B cell (primary cell): ENCODE measurements at regions not wholly inside any gene's neighbourhood (a gene's known extent, or its start where the extent isn't known, plus 50 kb on each side); places are given as distances from the start of the nearest gene placed in this dataset.

Experiments used
- ATAC-seq: fragments of 200-7000 bp; cut with Tn5 transposase; one replicate; pipeline ENCODE4 v1.10.0; 2021; ENCODE audit warnings: low read depth, mild to moderate bottlenecking, moderate number of reproducible peaks, moderate library complexity
- CTCF ChIA-PET: fragments of 350-600 bp; sonication (Branson Sonifier 250); formaldehyde crosslinking; loops from one replicate; lab custom pipeline; 2021; ENCODE audit warnings: antibody characterized with exemption, inconsistent platforms; lab: Charles Lee
- POLR2A ChIA-PET: fragments of 350-600 bp; sonication (Branson Sonifier 250); formaldehyde crosslinking; loops from one replicate; lab custom pipeline; 2021; ENCODE audit warnings: antibody characterized with exemption; lab: Charles Lee
- DNase-seq: peaks from one replicate; pipeline ENCODE4 v3.0.0; 2013
- H2AFZ ChIP-seq: 2 replicates; pipeline ENCODE4 v1.6.1; 2012; ENCODE audit warnings: mild to moderate bottlenecking, low read depth, low read length; ENCODE audit not compliant: insufficient read depth, poor library complexity, severe bottlenecking
- H3K27ac ChIP-seq, 2 donors: 1 replicate in 1 of 2; 2 replicates in 1 of 2; pipeline ENCODE4 v1.5.1; 2012 to 2013; ENCODE audit warnings: low read length in 2 of 2, mild to moderate bottlenecking in 2 of 2, moderate library complexity in 1 of 2
- H3K27me3 ChIP-seq, 4 experiments: fragments of 200-600 bp in 1 of 4; sonication (generic) in 1 of 4; replicated peaks in 1 of 4; 1 replicate in 2 of 4; 2 replicates in 2 of 4; pipeline versions ENCODE4 v1.6.1 to v1.7.0; 2013 to 2016; ENCODE audit warnings: low read length in 3 of 4, mild to moderate bottlenecking in 2 of 4, mixed read lengths in 1 of 4, moderate library complexity in 1 of 4; ENCODE audit not compliant: insufficient read depth in 4 of 4, control insufficient read depth in 3 of 4; ENCODE audit errors: control extremely low read depth in 1 of 4
- H3K36me3 ChIP-seq, 2 experiments: replicated peaks in 1 of 2; 1 replicate in 1 of 2; 2 replicates in 1 of 2; pipeline versions ENCODE4 v1.6.1 to v1.7.1; 2013; ENCODE audit warnings: low read length in 1 of 2; ENCODE audit not compliant: insufficient read depth in 2 of 2, control insufficient read depth in 1 of 2; ENCODE audit errors: control extremely low read depth in 1 of 2, extremely low read depth in 1 of 2
- H3K4me1 ChIP-seq, 2 donors: fragments of 200-600 bp in 1 of 2; sonication (generic) in 1 of 2; 1 replicate in 1 of 2; 2 replicates in 1 of 2; pipeline versions ENCODE4 v1.5.1 to v1.6.1; 2013 to 2017; ENCODE audit warnings: low read length in 2 of 2; ENCODE audit not compliant: control insufficient read depth in 2 of 2, insufficient read depth in 2 of 2
- H3K4me2 ChIP-seq: replicated peaks from 2 replicates; pipeline ENCODE3; 2012; ENCODE audit warnings: mild to moderate bottlenecking, low read depth, low read length; ENCODE audit not compliant: poor library complexity, severe bottlenecking
- H3K4me3 ChIP-seq, 5 experiments: fragments of 200-600 bp in 1 of 5; sonication (generic) in 1 of 5; 1 replicate in 3 of 5; 2 replicates in 2 of 5; pipeline versions ENCODE4 v1.5.1 to v1.7.0; 2011 to 2016; ENCODE audit warnings: low read length in 4 of 5, mild to moderate bottlenecking in 4 of 5, low read depth in 2 of 5, control low read depth in 1 of 5, moderate library complexity in 1 of 5; ENCODE audit not compliant: insufficient read depth in 1 of 5; ENCODE audit errors: control extremely low read depth in 1 of 5, extremely low read depth in 1 of 5
- H3K79me2 ChIP-seq: fragments of 200-600 bp; sonication (generic); one replicate; pipeline ENCODE4 v1.6.0; 2016; ENCODE audit warnings: low read length; ENCODE audit not compliant: control insufficient read depth, insufficient read depth
- H3K9ac ChIP-seq: fragments of 200-600 bp; sonication (generic); 2 replicates; pipeline ENCODE4 v1.6.1; 2017; ENCODE audit warnings: mild to moderate bottlenecking, low read length, moderate library complexity
- H3K9me3 ChIP-seq, 3 donors: one replicate each; pipeline versions ENCODE4 v1.6.1 to v1.7.1; 2013; ENCODE audit warnings: low read length in 2 of 3; ENCODE audit not compliant: control insufficient read depth in 2 of 3, insufficient read depth in 1 of 3; ENCODE audit errors: control extremely low read depth in 1 of 3
- H4K20me1 ChIP-seq: 2 replicates; pipeline ENCODE4 v1.6.0; 2012; ENCODE audit warnings: mild to moderate bottlenecking, low read length; ENCODE audit not compliant: insufficient read depth, control insufficient read depth, poor library complexity, severe bottlenecking
- H3K27ac Mint-ChIP-seq: one replicate; pipeline ENCODE4 v1.8.0; 2021; ENCODE audit warnings: mixed read lengths
- H3K27me3 Mint-ChIP-seq: one replicate; pipeline ENCODE4 v1.8.0; 2021; ENCODE audit warnings: mixed read lengths
- H3K4me1 Mint-ChIP-seq: one replicate; pipeline ENCODE4 v1.8.0; 2021; ENCODE audit warnings: mixed read lengths
- H3K4me3 Mint-ChIP-seq: one replicate; pipeline ENCODE4 v1.8.0; 2021; ENCODE audit warnings: mixed read lengths
- H3K9me3 Mint-ChIP-seq: one replicate; pipeline ENCODE4 v1.8.0; 2022; ENCODE audit warnings: mixed read lengths; ENCODE audit not compliant: insufficient read depth
- EZH2 ChIP-seq: IDR thresholded peaks from 2 replicates; pipeline ENCODE4 v1.6.1; 2012; ENCODE audit warnings: borderline replicate concordance, low read depth, mild to moderate bottlenecking, moderate library complexity, low read length; ENCODE audit not compliant: insufficient read depth, poor library complexity, severe bottlenecking
- WGBS: methylation state at CpG from one replicate; pipeline ENCODE4 v1.1.5; 2013; ENCODE audit warnings: missing lambda C conversion rate; ENCODE audit not compliant: insufficient coverage; 5-methylcytosine and 5-hydroxymethylcytosine counted together
- intact Hi-C: fragments of 100-400 bp; cut with micrococcal nuclease; formaldehyde crosslinking; loops from one replicate; pipeline ENCODE4 v1.10.0; 2022
- TF ChIP-seq, protein P1 (sequence below): fragments of 200-600 bp; IDR thresholded peaks from one replicate; pipeline ENCODE4 v1.8.0; 2022; ENCODE audit warnings: antibody characterized with exemption, mild to moderate bottlenecking

DNA sequence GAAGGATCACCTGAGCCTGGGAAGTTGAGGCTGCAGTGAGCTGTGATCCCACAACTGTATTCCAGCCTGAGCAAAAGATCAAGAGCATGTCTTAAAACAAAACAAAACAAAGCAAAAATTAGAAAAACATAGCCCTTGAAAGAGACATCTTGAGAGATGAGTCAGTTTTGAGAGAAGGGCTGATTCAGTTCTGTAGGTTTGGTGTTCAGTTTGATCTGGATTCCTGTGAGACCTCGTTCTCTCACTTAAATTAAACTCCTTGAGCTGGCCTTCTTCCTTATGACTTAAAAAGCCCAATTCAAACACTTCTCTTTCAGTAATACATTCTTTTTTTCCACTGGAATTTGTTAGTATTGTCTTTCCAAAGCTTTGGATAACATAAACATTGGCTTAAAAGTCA lies 164.2 kb downstream of the NRIP1 start:
- no peak for ATAC-seq
- Histone ChIP-seq H3K9ac (no peak overlapping the region), H3K9me3 (no peaks in the 10 kb centered on the region), H4K20me1 (no peaks in the 10 kb centered on the region), H3K4me1 (peaks cover 9 to 15% of the 10 kb centered on the region in 2 donors), H3K4me2 (no peak overlapping the region), H3K4me3 (no peak overlapping the region), H3K27ac (no peak overlapping the region), H3K79me2 (no peaks in the 10 kb centered on the region), H2AFZ (no peak overlapping the region), H3K27me3 (no peaks in the 10 kb centered on the region), H3K36me3 (no peaks in the 10 kb centered on the region)
- H3K27me3 Mint-ChIP-seq = no peaks in the 10 kb centered on the region
- TF ChIP-seq, protein P1, sequence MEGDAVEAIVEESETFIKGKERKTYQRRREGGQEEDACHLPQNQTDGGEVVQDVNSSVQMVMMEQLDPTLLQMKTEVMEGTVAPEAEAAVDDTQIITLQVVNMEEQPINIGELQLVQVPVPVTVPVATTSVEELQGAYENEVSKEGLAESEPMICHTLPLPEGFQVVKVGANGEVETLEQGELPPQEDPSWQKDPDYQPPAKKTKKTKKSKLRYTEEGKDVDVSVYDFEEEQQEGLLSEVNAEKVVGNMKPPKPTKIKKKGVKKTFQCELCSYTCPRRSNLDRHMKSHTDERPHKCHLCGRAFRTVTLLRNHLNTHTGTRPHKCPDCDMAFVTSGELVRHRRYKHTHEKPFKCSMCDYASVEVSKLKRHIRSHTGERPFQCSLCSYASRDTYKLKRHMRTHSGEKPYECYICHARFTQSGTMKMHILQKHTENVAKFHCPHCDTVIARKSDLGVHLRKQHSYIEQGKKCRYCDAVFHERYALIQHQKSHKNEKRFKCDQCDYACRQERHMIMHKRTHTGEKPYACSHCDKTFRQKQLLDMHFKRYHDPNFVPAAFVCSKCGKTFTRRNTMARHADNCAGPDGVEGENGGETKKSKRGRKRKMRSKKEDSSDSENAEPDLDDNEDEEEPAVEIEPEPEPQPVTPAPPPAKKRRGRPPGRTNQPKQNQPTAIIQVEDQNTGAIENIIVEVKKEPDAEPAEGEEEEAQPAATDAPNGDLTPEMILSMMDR = no peak
- no peak for TF ChIP-seq EZH2
- no peak overlapping the region for H3K4me3 Mint-ChIP-seq
- POLR2A ChIA-PET = no interaction called here
- H3K4me1 Mint-ChIP-seq = peaks cover 26% of the 10 kb centered on the region
- peak overlapping the region; percentile 4 for H3K27ac Mint-ChIP-seq
- CTCF ChIA-PET = no interaction called here
- no CpG with 5 or more reads among the region's 1 CpG for WGBS
- H3K9me3 Mint-ChIP-seq = no peaks in the 10 kb centered on the region
- intact Hi-C loops = no loop called here
- no peak for DNase-seq

DNA sequence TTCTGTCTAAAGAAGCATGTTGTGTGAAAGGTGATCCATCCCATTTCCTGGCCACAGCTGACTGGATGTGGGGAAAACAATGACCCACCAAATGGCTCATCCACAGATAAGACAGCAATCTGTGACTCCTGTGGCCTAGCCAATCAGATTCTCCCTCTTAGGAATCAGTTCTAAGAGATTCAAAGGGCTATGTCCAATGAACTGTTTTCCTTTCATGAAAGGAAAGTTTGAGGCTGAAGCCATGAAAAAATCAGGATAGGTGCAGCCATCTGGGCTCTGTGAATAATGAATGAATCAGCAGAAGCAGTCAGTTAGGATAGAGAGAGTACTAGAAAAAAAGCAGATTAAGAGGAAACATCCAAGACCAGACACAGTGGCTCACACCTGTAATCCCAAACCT lies 164.7 kb downstream of the NRIP1 start:
- Histone ChIP-seq H3K27ac (no peak overlapping the region), H4K20me1 (no peaks in the 10 kb centered on the region), H3K36me3 (no peaks in the 10 kb centered on the region), H3K9ac (no peak overlapping the region), H2AFZ (no peak overlapping the region), H3K4me1 (peaks cover 9 to 15% of the 10 kb centered on the region in 2 donors), H3K27me3 (no peaks in the 10 kb centered on the region), H3K9me3 (no peaks in the 10 kb centered on the region), H3K79me2 (no peaks in the 10 kb centered on the region), H3K4me3 (no peak overlapping the region), H3K4me2 (no peak overlapping the region)
- H3K27ac Mint-ChIP-seq = peak overlapping the region; percentile 4
- no peak overlapping the region for H3K4me3 Mint-ChIP-seq
- intact Hi-C loops = no loop called here
- TF ChIP-seq, protein P1 = no peak
- TF ChIP-seq EZH2 = no peak
- DNase-seq = no peak
- H3K4me1 Mint-ChIP-seq = peaks cover 26% of the 10 kb centered on the region
- ChIA-PET CTCF (no interaction called here), POLR2A (no interaction called here)
- H3K27me3 Mint-ChIP-seq = no peaks in the 10 kb centered on the region
- ATAC-seq = no peak
- H3K9me3 Mint-ChIP-seq = no peaks in the 10 kb centered on the region
